ENCODE measurements at regions not wholly inside any gene's neighbourhood (a gene's known extent, or its start where the extent isn't known, plus 50 kb on each side); places are given as distances from the start of the nearest gene placed in this dataset.

- TF ChIP-seq POLR2AphosphoS5 (IDR thresholded peaks at IDR 0.05) (no peak), CTCF (IDR thresholded peaks at IDR 0.05 in 8 of 11, conservative IDR thresholded peaks at IDR 0.05 in 3 of 11) (peak in 1 of 11 experiments; percentile 10)
Measured at GRCh38 chr14:26276757-26277156, 321.1 kb downstream of the NOVA1 start.
